Stomach (tissue), 8 donors: ENCODE measurements at regions not wholly inside any gene's neighbourhood (a gene's known extent, or its start where the extent isn't known, plus 50 kb on each side); places are given as distances from the start of the nearest gene placed in this dataset.

ENCODE experiments used
- DNase-seq, 2 donors: peaks; one replicate each; pipeline versions ENCODE4 v3.0.0 to v3.0.0-alpha.2; 2013 to 2019
- H3K27ac ChIP-seq, 5 donors: fragments of 200-600 bp in 4 of 5; sonication (generic) in 4 of 5; one replicate each; pipeline ENCODE4 v1.5.1; 2013 to 2019; ENCODE audit warnings: mild to moderate bottlenecking in 1 of 5, moderate library complexity in 1 of 5
- H3K27me3 ChIP-seq, 3 donors: fragments of 200-600 bp; sonication (generic); one replicate each; pipeline ENCODE4 v1.5.1; 2017 to 2019; ENCODE audit warnings: mixed run types in 1 of 3
- H3K36me3 ChIP-seq, 4 donors: fragments of 200-600 bp; sonication (generic); 1 replicate in 3 of 4; 2 replicates in 1 of 4; pipeline ENCODE4 v1.5.1; 2016 to 2019
- H3K4me1 ChIP-seq, 4 donors: fragments of 200-600 bp; sonication (generic); one replicate each; pipeline ENCODE4 v1.5.1; 2016 to 2019
- H3K4me3 ChIP-seq, 4 donors: fragments of 200-600 bp; sonication (generic) in 3 of 4; one replicate each; pipeline ENCODE4 v1.5.1; 2016 to 2019; ENCODE audit warnings: mild to moderate bottlenecking in 1 of 4
- H3K9me3 ChIP-seq, 4 donors: fragments of 200-600 bp; sonication (generic); one replicate each; pipeline ENCODE4 v1.5.1; 2016 to 2019
- CTCF ChIP-seq, 7 experiments: fragments of 450-650 bp in 4 of 7; fragments of 200-600 bp in 3 of 7; sonication (generic) in 3 of 7; IDR thresholded peaks; one replicate each; pipeline ENCODE4 v1.5.1; 2016 to 2019; ENCODE audit warnings: antibody characterized with exemption in 7 of 7, control low read depth in 2 of 7, mild to moderate bottlenecking in 1 of 7
- EP300 ChIP-seq: sonication (generic); formaldehyde crosslinking; IDR thresholded peaks from one replicate; pipeline ENCODE4 v1.6.1; 2017; ENCODE audit warnings: antibody characterized with exemption
- POLR2A ChIP-seq, 4 donors: fragments of 450-650 bp; IDR thresholded peaks; one replicate each; pipeline ENCODE4 v1.6.1; 2016; ENCODE audit warnings: antibody characterized with exemption in 4 of 4, control low read depth in 2 of 4, mild to moderate bottlenecking in 1 of 4, moderate library complexity in 1 of 4
- POLR2AphosphoS5 ChIP-seq, 3 donors: sonication (generic); formaldehyde crosslinking; IDR thresholded peaks; one replicate each; pipeline ENCODE4 v1.6.1; 2016; ENCODE audit warnings: antibody characterized with exemption in 3 of 3
- WGBS, 5 donors: extraction: QIAGEN DNeasy Blood & Tissue Kit in 3 of 5; methylation state at CpG; one replicate each; pipeline versions ENCODE4 v1.1.5 to v1.1.7; 2013 to 2018; 5-methylcytosine and 5-hydroxymethylcytosine counted together
- intact Hi-C: fragments of 100-400 bp; cut with DNase I; formaldehyde crosslinking; loops from one replicate; pipeline ENCODE4 v1.15.1; 2023; ENCODE audit warnings: low total_unique reads
- donor health status: healthy with polysubstance abuse.
- donor health status: Bipolar disorder and iron deficiency.
- donor health status: healthy.

- H3K9me3 ChIP-seq, result no peaks in the 10 kb centered on the region
- H3K27ac ChIP-seq, result no peak overlapping the region
- peak; percentile 52 to 64 for DNase-seq
- TF ChIP-seq EP300 (no peak), CTCF (IDR thresholded peaks at IDR 0.05) (no peak), POLR2AphosphoS5 (IDR thresholded peaks at IDR 0.05) (no peak), POLR2A (IDR thresholded peaks at IDR 0.05) (no peak)
- H3K36me3 ChIP-seq, result no peaks in the 10 kb centered on the region
- H3K4me3 ChIP-seq, result no peak overlapping the region
- 48 to 70% (median 65%) methylated on average over 4 of the region's 4 CpGs for WGBS, 5 donors
- H3K27me3 ChIP-seq, result no peaks in the 10 kb centered on the region
- H3K4me1 ChIP-seq, result no peaks in the 10 kb centered on the region
- intact Hi-C loops, result no loop called here
Measured at GRCh38 chr5:35319333-35320002, 89.2 kb upstream of the PRLR start.

- H3K36me3 ChIP-seq, result no peaks in the 10 kb centered on the region
- no peaks in the 10 kb centered on the region for H3K9me3 ChIP-seq
- H3K27ac ChIP-seq, result no peak overlapping the region
- no peak overlapping the region for H3K4me3 ChIP-seq
- DNase-seq, result no peak
- TF ChIP-seq POLR2A (IDR thresholded peaks at IDR 0.05) (no peak), POLR2AphosphoS5 (IDR thresholded peaks at IDR 0.05) (no peak), EP300 (no peak), CTCF (IDR thresholded peaks at IDR 0.05) (no peak)
- intact Hi-C loops, result no loop called here
- no peaks in the 10 kb centered on the region for H3K27me3 ChIP-seq
- no peaks in the 10 kb centered on the region for H3K4me1 ChIP-seq
- WGBS, 5 donors, result 86 to 94% (median 91%) methylated on average over 2 of the region's 2 CpGs
Measured at GRCh38 chr5:35317586-35317985, 87.3 kb upstream of the PRLR start.

GRCh38 chr5:35316611-35317274 lies 86.5 kb upstream of the PRLR start:
- Histone ChIP-seq H3K27ac (no peak overlapping the region), H3K27me3 (no peaks in the 10 kb centered on the region), H3K36me3 (no peaks in the 10 kb centered on the region), H3K4me1 (no peaks in the 10 kb centered on the region), H3K4me3 (no peak overlapping the region), H3K9me3 (no peaks in the 10 kb centered on the region)
- intact Hi-C loops, result no loop called here
- no peak for TF ChIP-seq EP300
- no peak for TF ChIP-seq POLR2AphosphoS5 (IDR thresholded peaks at IDR 0.05)
- no peak for TF ChIP-seq CTCF (IDR thresholded peaks at IDR 0.05)
- TF ChIP-seq POLR2A (IDR thresholded peaks at IDR 0.05), result no peak
- DNase-seq, result no peak
- WGBS, 5 donors, result 86 to 91% (median 89%) methylated on average over 4 of the region's 4 CpGs

- H3K4me1 ChIP-seq, result no peaks in the 10 kb centered on the region
- no peaks in the 10 kb centered on the region for H3K36me3 ChIP-seq
- intact Hi-C loops, result no loop called here
- no peak for DNase-seq
- H3K27ac ChIP-seq, result no peak overlapping the region
- H3K27me3 ChIP-seq, result no peaks in the 10 kb centered on the region
- no peaks in the 10 kb centered on the region for H3K9me3 ChIP-seq
- H3K4me3 ChIP-seq, result no peak overlapping the region
- TF ChIP-seq POLR2AphosphoS5 (IDR thresholded peaks at IDR 0.05), result no peak
- no peak for TF ChIP-seq EP300
- TF ChIP-seq POLR2A (IDR thresholded peaks at IDR 0.05), result no peak
- TF ChIP-seq CTCF (IDR thresholded peaks at IDR 0.05), result no peak
- 20 to 47% (median 41%) methylated on average over 2 of the region's 2 CpGs for WGBS, 5 donors
Measured at GRCh38 chr5:35313291-35313690, 83.0 kb upstream of the PRLR start.
